HFFc6 (cell line): ENCODE measurements at regions not wholly inside any gene's neighbourhood (a gene's known extent, or its start where the extent isn't known, plus 50 kb on each side); places are given as distances from the start of the nearest gene placed in this dataset.
A peak's percentile ranks its signal among the peaks of the same experiment; 100 is the strongest.

Experiments
- DNase-seq: peaks from one replicate; pipeline ENCODE4 v3.0.0-alpha.2; 2018
- H3K27ac Mint-ChIP-seq: 2 replicates; pipeline ENCODE4 v1.8.0; 2020; ENCODE audit warnings: mild to moderate bottlenecking, mixed read lengths
- H3K27me3 Mint-ChIP-seq: 2 replicates; pipeline ENCODE4 v1.8.0; 2021; ENCODE audit warnings: mild to moderate bottlenecking, moderate library complexity, mixed read lengths; ENCODE audit not compliant: insufficient read depth
- H3K36me3 Mint-ChIP-seq: 2 replicates; pipeline ENCODE4 v1.8.0; 2021; ENCODE audit warnings: low read depth, mixed read lengths
- H3K4me1 Mint-ChIP-seq: 2 replicates; pipeline ENCODE4 v1.8.0; 2020; ENCODE audit warnings: low read depth, mixed read lengths
- H3K4me3 Mint-ChIP-seq: 2 replicates; pipeline ENCODE4 v1.8.0; 2020; ENCODE audit warnings: mild to moderate bottlenecking, moderate library complexity, mixed read lengths
- H3K9me3 Mint-ChIP-seq: 2 replicates; pipeline ENCODE4 v1.8.0; 2020; ENCODE audit warnings: mild to moderate bottlenecking, mixed read lengths
- CTCF ChIP-seq: fragments of 200-600 bp; sonication (generic); IDR thresholded peaks from 2 replicates; pipeline ENCODE4 v1.5.0; 2021; ENCODE audit warnings: antibody characterized with exemption, mild to moderate bottlenecking

DNA sequence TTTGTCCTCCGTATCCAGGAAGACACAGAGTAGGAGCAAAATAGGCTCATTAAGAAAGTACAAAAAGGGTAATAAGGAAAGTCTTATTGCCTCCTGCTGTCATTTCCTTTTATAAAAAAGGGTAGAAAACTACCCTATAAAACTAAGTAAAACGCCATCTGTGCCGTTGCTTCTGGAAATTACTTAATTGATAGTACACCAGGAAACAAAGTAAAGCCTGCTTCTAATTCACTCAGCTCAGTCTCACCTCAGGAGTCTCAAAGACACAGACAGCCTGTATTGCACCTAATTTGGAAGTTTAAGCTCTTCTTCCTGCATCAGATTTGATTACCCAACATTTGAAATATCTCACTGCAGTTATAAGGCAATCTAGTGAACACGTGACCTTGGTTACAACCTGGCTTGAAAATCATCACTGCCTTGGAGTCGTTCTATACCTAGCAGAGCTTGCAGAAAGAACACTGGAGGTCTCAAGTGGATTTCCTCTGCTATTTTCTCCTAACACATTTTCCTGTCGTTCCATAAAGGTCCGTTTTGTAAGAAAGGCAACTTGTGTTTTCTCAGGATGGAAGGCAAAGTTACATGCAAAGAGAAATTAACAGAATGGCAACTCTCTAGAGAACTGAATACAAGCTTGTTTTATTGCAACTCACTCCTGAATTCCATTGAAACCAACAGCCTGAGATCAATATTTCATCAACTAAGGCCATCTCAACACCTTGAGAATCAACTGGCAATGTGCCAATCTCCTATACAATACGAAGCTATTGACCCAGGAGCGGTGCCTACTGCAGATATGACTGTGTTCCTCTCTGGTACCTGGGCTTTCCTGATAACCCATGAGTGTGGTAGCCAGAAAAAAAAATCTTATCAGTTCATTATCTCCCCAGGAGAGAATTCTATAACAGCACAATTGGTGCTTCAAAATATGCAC, 203.3 kb upstream of the LMCD1 start:
- Mint-ChIP-seq H3K27me3 (no peaks in the 10 kb centered on the region; the same call in none of the 2 replicates), H3K36me3 (no peaks in the 10 kb centered on the region), H3K27ac (no peak overlapping the region), H3K4me1 (peaks cover 1% of the 10 kb centered on the region), H3K4me3 (no peak overlapping the region), H3K9me3 (no peaks in the 10 kb centered on the region)
- DNase-seq = no peak
- TF ChIP-seq CTCF = no peak

GRCh38 chr3:8301977-8302735, 199.5 kb upstream of the LMCD1 start:
- Mint-ChIP-seq H3K36me3 (no peaks in the 10 kb centered on the region), H3K27me3 (peaks cover 5% of the 10 kb centered on the region), H3K4me3 (no peak overlapping the region), H3K27ac (no peak overlapping the region), H3K4me1 (peaks cover 9% of the 10 kb centered on the region), H3K9me3 (no peaks in the 10 kb centered on the region)
- DNase-seq = peak; percentile 55
- peak; percentile 87 for TF ChIP-seq CTCF

DNA sequence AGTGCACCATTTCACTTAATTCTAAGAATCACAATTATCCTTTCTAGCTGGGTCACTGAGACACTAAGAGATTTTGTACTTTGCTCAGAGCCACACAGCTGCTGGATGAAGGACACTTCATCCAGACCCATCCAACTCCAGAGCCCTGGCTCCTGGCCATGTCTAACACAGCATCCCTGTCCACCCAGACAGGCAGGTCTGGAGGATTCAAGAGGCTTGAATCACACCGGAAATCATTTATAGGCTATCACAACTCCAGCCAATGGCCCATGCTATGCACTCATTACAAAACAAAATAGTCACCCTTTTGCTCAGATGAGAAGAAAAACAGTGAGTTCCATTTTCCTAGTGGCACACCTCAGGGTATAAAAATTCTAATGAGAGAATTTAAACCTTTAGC, 198.2 kb upstream of the LMCD1 start:
- peaks cover 9% of the 10 kb centered on the region for H3K4me1 Mint-ChIP-seq
- no peak overlapping the region for H3K4me3 Mint-ChIP-seq
- peak; percentile 34 for DNase-seq
- no peak for TF ChIP-seq CTCF
- peaks cover 5% of the 10 kb centered on the region for H3K27me3 Mint-ChIP-seq
- H3K9me3 Mint-ChIP-seq = no peaks in the 10 kb centered on the region
- H3K36me3 Mint-ChIP-seq = no peaks in the 10 kb centered on the region
- no peak overlapping the region for H3K27ac Mint-ChIP-seq

DNA sequence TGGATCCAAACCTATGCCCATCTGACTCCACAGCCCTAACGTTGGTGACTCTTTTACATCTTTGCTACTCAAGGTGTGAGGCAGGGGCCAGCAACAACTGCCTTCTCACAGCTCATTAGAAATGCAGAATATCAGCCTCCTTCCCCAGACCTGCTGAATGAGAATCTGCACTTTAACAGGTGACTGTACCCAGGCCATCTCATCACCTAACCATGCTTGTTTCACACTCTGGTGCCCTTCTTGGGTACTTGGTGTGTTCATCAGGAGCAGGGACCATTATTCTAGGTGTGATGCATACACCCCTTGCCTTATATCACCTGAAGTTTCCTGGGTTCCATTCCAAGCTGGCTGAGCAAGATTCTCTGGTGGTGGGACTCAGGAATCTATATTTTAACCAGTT, 196.3 kb upstream of the LMCD1 start:
- H3K4me1 Mint-ChIP-seq = peaks cover 9% of the 10 kb centered on the region
- peaks cover 5% of the 10 kb centered on the region for H3K27me3 Mint-ChIP-seq
- H3K36me3 Mint-ChIP-seq = no peaks in the 10 kb centered on the region
- TF ChIP-seq CTCF = no peak
- no peak for DNase-seq
- no peak overlapping the region for H3K4me3 Mint-ChIP-seq
- peaks cover 5% of the 10 kb centered on the region for H3K9me3 Mint-ChIP-seq
- H3K27ac Mint-ChIP-seq = no peak overlapping the region

- Mint-ChIP-seq H3K27me3 (peaks cover 9% of the 10 kb centered on the region), H3K4me3 (no peak overlapping the region), H3K9me3 (peaks cover 5% of the 10 kb centered on the region), H3K36me3 (no peaks in the 10 kb centered on the region), H3K27ac (no peak overlapping the region), H3K4me1 (peaks cover 9% of the 10 kb centered on the region)
- no peak for DNase-seq
- TF ChIP-seq CTCF = no peak
Observed at GRCh38 chr3:8307545-8308110, 194.0 kb upstream of the LMCD1 start.
